Pons (tissue), 1 donor: ENCODE measurements at regions not wholly inside any gene's neighbourhood (a gene's known extent, or its start where the extent isn't known, plus 50 kb on each side); places are given as distances from the start of the nearest gene placed in this dataset.
A peak's percentile ranks its signal among the peaks of the same experiment; 100 is the strongest.

Experiments
- DNase-seq: peaks from one replicate; pipeline ENCODE4 v3.0.0-alpha.2; 2016; ENCODE audit warnings: low spot score

GRCh38 chr9:108239696-108240321 lies 616.0 kb downstream of the ACTL7B start:
- DNase-seq: no peak

GRCh38 chr9:108235609-108236008 lies 620.2 kb downstream of the ACTL7B start:
- DNase-seq: no peak

- DNase-seq: no peak
These were observed 621.0 kb downstream of the ACTL7B start for GRCh38 chr9:108234811-108235210.

- no peak for DNase-seq
These were observed 630.5 kb downstream of the ACTL7B start for GRCh38 chr9:108225149-108225800.

- DNase-seq: no peak
These were observed 631.1 kb downstream of the ACTL7B start for GRCh38 chr9:108224716-108225115.

- DNase-seq: no peak
These were observed 636.1 kb downstream of the ACTL7B start for GRCh38 chr9:108219664-108220063.

GRCh38 chr9:108217431-108218349 lies 638.1 kb downstream of the ACTL7B start:
- no peak for DNase-seq

- no peak for DNase-seq
These were observed 642.3 kb downstream of the ACTL7B start for GRCh38 chr9:108213511-108213910.

- DNase-seq: no peak
These were observed 643.6 kb downstream of the ACTL7B start for GRCh38 chr9:108212184-108212583.

- DNase-seq: no peak
These were observed 644.3 kb downstream of the ACTL7B start for GRCh38 chr9:108211411-108211955.

- no peak for DNase-seq
These were observed 646.6 kb downstream of the ACTL7B start for GRCh38 chr9:108209132-108209685.

- DNase-seq: peak; percentile 69
These were observed 648.1 kb downstream of the ACTL7B start for GRCh38 chr9:108207561-108208165.

- no peak for DNase-seq
These were observed 650.5 kb downstream of the ACTL7B start for GRCh38 chr9:108205276-108205675.

GRCh38 chr9:108197899-108198298 lies 657.9 kb downstream of the ACTL7B start:
- no peak for DNase-seq

GRCh38 chr9:108197008-108197365 lies 658.8 kb downstream of the ACTL7B start:
- no peak for DNase-seq

GRCh38 chr9:108196332-108197007 lies 659.3 kb downstream of the ACTL7B start:
- no peak for DNase-seq

- DNase-seq: no peak
These were observed 661.6 kb downstream of the ACTL7B start for GRCh38 chr9:108194154-108194553.

- DNase-seq: no peak
These were observed 662.6 kb downstream of the ACTL7B start for GRCh38 chr9:108193026-108193710.

GRCh38 chr9:108191065-108191464 lies 664.7 kb downstream of the ACTL7B start:
- no peak for DNase-seq

GRCh38 chr9:108188976-108189375 lies 666.8 kb downstream of the ACTL7B start:
- DNase-seq: no peak

- DNase-seq: no peak
These were observed 667.3 kb downstream of the ACTL7B start for GRCh38 chr9:108188482-108188881.
